Cerebellar cortex (tissue), 1 donor: ENCODE measurements at regions not wholly inside any gene's neighbourhood (a gene's known extent, or its start where the extent isn't known, plus 50 kb on each side); places are given as distances from the start of the nearest gene placed in this dataset.
"Not testable (repeated sequence)": the region's sequence is repeated elsewhere in the genome, so short reads cannot be mapped to it uniquely, and the experiment has no call there.

Experiments used
- DNase-seq: peaks from one replicate; pipeline ENCODE4 v3.0.0-alpha.2; 2015; ENCODE audit warnings: low spot score

- DNase-seq = no peak
Observed at GRCh38 chr13:89977203-89977602, 1370.3 kb upstream of the MIR17HG start.

- no peak for DNase-seq
Observed at GRCh38 chr13:89980896-89981295, 1366.6 kb upstream of the MIR17HG start.

GRCh38 chr13:89982407-89983095 lies 1364.9 kb upstream of the MIR17HG start:
- no peak for DNase-seq

- no peak for DNase-seq
Observed at GRCh38 chr13:89988206-89988605, 1359.3 kb upstream of the MIR17HG start.

- DNase-seq = no peak
Observed at GRCh38 chr13:90003566-90003965, 1343.9 kb upstream of the MIR17HG start.

- no peak for DNase-seq
Observed at GRCh38 chr13:90008707-90009149, 1338.8 kb upstream of the MIR17HG start.

- no peak for DNase-seq
Observed at GRCh38 chr13:90014038-90014437, 1333.4 kb upstream of the MIR17HG start.

- DNase-seq = no peak
Observed at GRCh38 chr13:90015565-90016507, 1331.7 kb upstream of the MIR17HG start.

GRCh38 chr13:90016688-90017087 lies 1330.8 kb upstream of the MIR17HG start:
- no peak for DNase-seq

- no peak for DNase-seq
Observed at GRCh38 chr13:90020536-90021070, 1326.9 kb upstream of the MIR17HG start.

GRCh38 chr13:90027409-90027808 lies 1320.1 kb upstream of the MIR17HG start:
- no peak for DNase-seq

GRCh38 chr13:90032313-90032712 lies 1315.2 kb upstream of the MIR17HG start:
- DNase-seq = no peak

- no peak for DNase-seq
Observed at GRCh38 chr13:90032841-90033493, 1314.5 kb upstream of the MIR17HG start.

- no peak for DNase-seq
Observed at GRCh38 chr13:90039516-90039915, 1308.0 kb upstream of the MIR17HG start.

GRCh38 chr13:90047600-90047999 lies 1299.9 kb upstream of the MIR17HG start:
- no peak for DNase-seq

GRCh38 chr13:90049989-90050671 lies 1297.4 kb upstream of the MIR17HG start:
- DNase-seq = no peak

GRCh38 chr13:90055121-90055520 lies 1292.4 kb upstream of the MIR17HG start:
- DNase-seq = no peak

GRCh38 chr13:90055760-90056159 lies 1291.7 kb upstream of the MIR17HG start:
- DNase-seq = no peak

GRCh38 chr13:90064226-90064625 lies 1283.3 kb upstream of the MIR17HG start:
- not testable (repeated sequence) for DNase-seq

GRCh38 chr13:90068658-90069057 lies 1278.8 kb upstream of the MIR17HG start:
- DNase-seq = no peak

- DNase-seq = no peak
Observed at GRCh38 chr13:90070362-90070761, 1277.1 kb upstream of the MIR17HG start.
